ENCODE measurements at regions not wholly inside any gene's neighbourhood (a gene's known extent, or its start where the extent isn't known, plus 50 kb on each side); places are given as distances from the start of the nearest gene placed in this dataset.
"Not testable (repeated sequence)": the region's sequence is repeated elsewhere in the genome, so short reads cannot be mapped to it uniquely, and the experiment has no call there.

GRCh38 chr6:119491112-119491511 lies 141.6 kb upstream of the MAN1A1 start:
- TF ChIP-seq CTCF (IDR thresholded peaks at IDR 0.05; ENCODE audit: control extremely low read depth in 1 of 3, insufficient read depth in 1 of 3, low read depth in 1 of 3, low read length in 3 of 3); FOSL1 (IDR thresholded peaks at IDR 0.05; ENCODE audit: insufficient read depth, low read depth, low read length): not testable (repeated sequence)
